ENCODE measurements at regions not wholly inside any gene's neighbourhood (a gene's known extent, or its start where the extent isn't known, plus 50 kb on each side); places are given as distances from the start of the nearest gene placed in this dataset.

- no peak for TF ChIP-seq CTCF (IDR thresholded peaks at IDR 0.05; ENCODE audit: low read depth, low read length, missing control alignments)
Measured at GRCh38 chr22:48673806-48674500, 1153.7 kb downstream of the BRD1 start.

GRCh38 chr22:48672387-48672786 is 1155.3 kb downstream of the BRD1 start:
- no peak overlapping the region for H3K4me3 ChIP-seq (ENCODE audit: low read depth, low read length)
- no peak for TF ChIP-seq CTCF (IDR thresholded peaks at IDR 0.05; ENCODE audit: low read depth, low read length, missing control alignments)
- DNase-seq (ENCODE audit: low read depth): no peak

More at GRCh38 chr22:48673806-48674500, 1153.7 kb downstream of the BRD1 start:
- H3K4me3 ChIP-seq (ENCODE audit: low read depth, low read length): no peak overlapping the region
- no peak for DNase-seq (ENCODE audit: low read depth)

- no peak for DNase-seq (ENCODE audit: low read depth)
- no peak overlapping the region for H3K4me3 ChIP-seq (ENCODE audit: low read depth, low read length)
- TF ChIP-seq CTCF (IDR thresholded peaks at IDR 0.05; ENCODE audit: low read depth, low read length, missing control alignments): no peak
Measured at GRCh38 chr22:48670731-48671130, 1156.9 kb downstream of the BRD1 start.

GRCh38 chr22:48669986-48670716 is 1157.5 kb downstream of the BRD1 start:
- no peak for TF ChIP-seq CTCF (IDR thresholded peaks at IDR 0.05; ENCODE audit: low read depth, low read length, missing control alignments)
- no peak overlapping the region for H3K4me3 ChIP-seq (ENCODE audit: low read depth, low read length)
- no peak for DNase-seq (ENCODE audit: low read depth)

- no peak for TF ChIP-seq CTCF (IDR thresholded peaks at IDR 0.05; ENCODE audit: low read depth, low read length, missing control alignments)
- no peak for DNase-seq (ENCODE audit: low read depth)
- H3K4me3 ChIP-seq (ENCODE audit: low read depth, low read length): no peak overlapping the region
Measured at GRCh38 chr22:48669226-48669625, 1158.4 kb downstream of the BRD1 start.

- H3K4me3 ChIP-seq (ENCODE audit: low read depth, low read length): no peak overlapping the region
- TF ChIP-seq CTCF (IDR thresholded peaks at IDR 0.05; ENCODE audit: low read depth, low read length, missing control alignments): no peak
Measured at GRCh38 chr22:48667289-48667688, 1160.4 kb downstream of the BRD1 start.

More at GRCh38 chr22:48667289-48667688, 1160.4 kb downstream of the BRD1 start:
- DNase-seq (ENCODE audit: low read depth): no peak
